ENCODE measurements at regions not wholly inside any gene's neighbourhood (a gene's known extent, or its start where the extent isn't known, plus 50 kb on each side); places are given as distances from the start of the nearest gene placed in this dataset.

DNA sequence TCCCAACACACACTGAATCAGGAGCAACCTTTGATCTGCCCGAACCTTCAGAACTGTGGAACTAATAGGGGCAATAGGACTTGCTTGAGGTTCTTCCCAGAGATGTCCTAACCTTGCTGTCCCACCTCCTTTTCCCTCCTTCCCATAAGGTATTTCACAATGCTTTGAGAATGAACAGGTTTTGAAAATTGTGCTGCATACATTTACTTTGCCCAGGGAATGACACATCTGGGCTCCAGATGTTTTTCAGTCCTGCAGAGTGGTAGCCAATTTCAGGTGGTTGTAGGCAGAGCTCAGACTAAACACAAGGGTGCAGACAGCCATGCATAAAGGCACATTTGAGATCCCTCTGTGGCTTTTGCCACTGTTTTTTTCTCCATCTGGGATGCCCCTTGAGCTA is 206.7 kb upstream of the PWP1 start:
- no peak for DNase-seq
- H3K36me3 ChIP-seq: no peaks in the 10 kb centered on the region
- no peaks in the 10 kb centered on the region for H3K27me3 ChIP-seq
- no peak for ATAC-seq
- intact Hi-C loops (cut with DNase I): no loop called here
- H3K4me3 ChIP-seq: no peak overlapping the region
- no peak overlapping the region for H3K27ac ChIP-seq
- no peaks in the 10 kb centered on the region for H3K9me3 ChIP-seq
- TF ChIP-seq, protein P1, sequence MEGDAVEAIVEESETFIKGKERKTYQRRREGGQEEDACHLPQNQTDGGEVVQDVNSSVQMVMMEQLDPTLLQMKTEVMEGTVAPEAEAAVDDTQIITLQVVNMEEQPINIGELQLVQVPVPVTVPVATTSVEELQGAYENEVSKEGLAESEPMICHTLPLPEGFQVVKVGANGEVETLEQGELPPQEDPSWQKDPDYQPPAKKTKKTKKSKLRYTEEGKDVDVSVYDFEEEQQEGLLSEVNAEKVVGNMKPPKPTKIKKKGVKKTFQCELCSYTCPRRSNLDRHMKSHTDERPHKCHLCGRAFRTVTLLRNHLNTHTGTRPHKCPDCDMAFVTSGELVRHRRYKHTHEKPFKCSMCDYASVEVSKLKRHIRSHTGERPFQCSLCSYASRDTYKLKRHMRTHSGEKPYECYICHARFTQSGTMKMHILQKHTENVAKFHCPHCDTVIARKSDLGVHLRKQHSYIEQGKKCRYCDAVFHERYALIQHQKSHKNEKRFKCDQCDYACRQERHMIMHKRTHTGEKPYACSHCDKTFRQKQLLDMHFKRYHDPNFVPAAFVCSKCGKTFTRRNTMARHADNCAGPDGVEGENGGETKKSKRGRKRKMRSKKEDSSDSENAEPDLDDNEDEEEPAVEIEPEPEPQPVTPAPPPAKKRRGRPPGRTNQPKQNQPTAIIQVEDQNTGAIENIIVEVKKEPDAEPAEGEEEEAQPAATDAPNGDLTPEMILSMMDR (IDR thresholded peaks at IDR 0.05): no peak
- H3K4me1 ChIP-seq: no peaks in the 10 kb centered on the region

DNA sequence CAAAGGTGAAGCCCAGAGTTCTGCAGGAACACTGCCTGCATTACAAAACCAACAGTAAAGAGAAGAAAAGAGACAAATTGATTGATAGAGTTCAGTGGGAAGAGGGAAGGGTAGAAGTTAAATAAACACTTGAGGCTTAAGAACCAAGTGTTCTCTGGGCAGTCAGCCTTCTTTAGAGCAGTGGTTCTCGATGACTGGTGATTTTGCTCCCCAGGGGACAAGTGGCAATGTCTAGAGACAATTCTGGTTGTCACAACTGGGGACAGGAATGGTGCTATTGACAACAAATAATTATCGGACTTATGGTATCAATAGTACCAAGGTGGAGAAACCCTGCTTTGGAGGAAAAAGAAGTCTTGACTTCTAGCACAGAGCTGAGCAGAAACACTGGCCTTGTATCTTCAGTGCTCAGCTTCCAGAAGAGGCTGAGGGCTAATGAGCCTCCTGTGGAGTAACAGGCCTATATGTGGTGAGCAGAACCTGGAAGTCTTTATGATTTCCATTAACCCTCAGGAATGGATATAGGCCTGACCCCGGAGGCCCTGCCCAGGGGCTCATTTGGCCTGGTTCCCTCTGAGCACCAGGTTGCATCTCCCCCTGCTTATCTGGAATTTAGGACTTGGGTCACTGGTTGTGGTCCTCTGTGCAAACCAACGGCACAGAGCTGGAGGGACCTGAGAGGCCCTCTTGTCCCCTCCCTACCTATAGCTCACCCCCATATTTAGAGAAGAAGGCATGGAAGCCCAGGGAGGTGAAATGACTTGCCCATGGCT is 204.6 kb upstream of the PWP1 start:
- TF ChIP-seq, protein P1 (IDR thresholded peaks at IDR 0.05): no peak
- no peak overlapping the region for H3K4me3 ChIP-seq
- no peak overlapping the region for H3K27ac ChIP-seq
- peak; percentile 74 for ATAC-seq
- no peaks in the 10 kb centered on the region for H3K27me3 ChIP-seq
- H3K9me3 ChIP-seq: no peaks in the 10 kb centered on the region
- H3K4me1 ChIP-seq: peaks cover 0 to 4% of the 10 kb centered on the region in 2 donors
- DNase-seq: no peak
- no peaks in the 10 kb centered on the region for H3K36me3 ChIP-seq
- intact Hi-C loops (cut with DNase I): no loop called here

DNA sequence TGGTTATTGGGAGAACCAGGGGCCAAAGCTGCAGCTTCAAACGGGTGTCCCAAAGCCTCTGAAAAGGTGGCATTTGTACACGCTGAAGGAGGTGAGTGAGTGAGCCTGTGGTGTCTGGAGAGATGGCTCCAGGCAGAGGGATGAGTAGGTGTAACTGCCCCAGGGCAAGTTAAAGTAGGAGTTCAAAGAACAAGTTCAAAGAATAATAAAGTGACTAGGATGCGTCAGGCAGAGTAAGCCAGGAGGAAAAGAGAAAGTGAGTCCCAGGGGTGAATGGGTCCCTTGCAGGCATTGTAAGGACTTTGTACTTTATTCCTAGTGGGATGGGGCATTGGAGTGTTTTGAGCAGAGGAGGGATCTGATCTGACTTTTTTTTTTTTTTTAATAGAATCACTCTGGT is 201.4 kb upstream of the PWP1 start:
- TF ChIP-seq, protein P1 (IDR thresholded peaks at IDR 0.05): no peak
- no peaks in the 10 kb centered on the region for H3K36me3 ChIP-seq
- no peak overlapping the region for H3K4me3 ChIP-seq
- DNase-seq (no peak), ATAC-seq (no peak)
- no peaks in the 10 kb centered on the region for H3K27me3 ChIP-seq
- no peaks in the 10 kb centered on the region for H3K9me3 ChIP-seq
- peaks cover 0 to 6% of the 10 kb centered on the region in 2 donors for H3K4me1 ChIP-seq
- intact Hi-C loops (cut with DNase I): no loop called here
- no peak overlapping the region for H3K27ac ChIP-seq

DNA sequence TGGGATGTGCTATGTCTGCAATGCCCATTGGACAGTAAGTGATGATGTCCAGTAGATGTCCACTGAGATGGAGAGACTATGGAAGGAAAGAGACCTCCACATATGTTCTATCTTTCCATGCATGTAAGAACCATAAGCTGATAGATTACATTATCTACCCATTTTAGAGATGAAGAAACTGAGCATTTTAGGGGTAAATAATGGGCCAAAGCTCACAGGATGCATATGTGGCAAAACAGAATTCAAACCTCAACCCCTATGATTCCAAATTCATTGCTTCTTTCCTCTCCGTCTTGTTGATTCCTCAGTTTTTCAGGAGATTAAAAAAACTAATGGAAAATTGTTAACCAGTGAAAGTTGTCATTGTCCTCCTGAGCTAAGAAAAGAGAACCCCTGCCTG is 200.7 kb upstream of the PWP1 start:
- DNase-seq (no peak), ATAC-seq (no peak)
- Histone ChIP-seq H3K9me3 (no peaks in the 10 kb centered on the region), H3K27ac (no peak overlapping the region), H3K27me3 (no peaks in the 10 kb centered on the region), H3K4me1 (peaks cover 0 to 6% of the 10 kb centered on the region in 2 donors), H3K4me3 (no peak overlapping the region), H3K36me3 (no peaks in the 10 kb centered on the region)
- intact Hi-C loops (cut with DNase I): no loop called here
- TF ChIP-seq, protein P1 (IDR thresholded peaks at IDR 0.05): no peak

DNA sequence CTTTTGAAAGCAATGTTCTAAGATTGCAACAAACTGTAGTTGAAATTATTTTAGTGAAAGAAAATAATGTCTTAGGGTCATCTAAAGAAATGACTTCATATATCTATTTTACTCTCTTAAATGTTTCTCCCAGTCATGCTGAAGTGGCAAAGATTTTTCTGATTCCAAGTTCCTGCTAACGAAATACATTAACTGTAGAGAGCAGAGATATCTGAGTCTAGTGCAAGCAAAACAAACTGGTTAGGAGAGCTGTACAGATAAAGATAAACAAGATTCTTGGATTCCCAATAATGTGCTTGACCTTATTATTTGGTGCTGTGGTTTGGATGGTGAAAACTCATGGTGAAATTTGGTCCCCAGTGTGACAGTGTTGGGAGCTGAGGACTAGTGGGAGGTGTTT is 199.9 kb upstream of the PWP1 start:
- DNase-seq (no peak), ATAC-seq (peak; percentile 29)
- intact Hi-C loops (cut with DNase I): no loop called here
- H3K27me3 ChIP-seq: no peaks in the 10 kb centered on the region
- TF ChIP-seq, protein P1 (IDR thresholded peaks at IDR 0.05): no peak
- no peak overlapping the region for H3K4me3 ChIP-seq
- H3K9me3 ChIP-seq: no peaks in the 10 kb centered on the region
- H3K36me3 ChIP-seq: no peaks in the 10 kb centered on the region
- no peak overlapping the region for H3K27ac ChIP-seq
- peaks cover 0 to 6% of the 10 kb centered on the region in 2 donors for H3K4me1 ChIP-seq

Measured in left lung (tissue), 4 donors.